ENCODE measurements at regions not wholly inside any gene's neighbourhood (a gene's known extent, or its start where the extent isn't known, plus 50 kb on each side); places are given as distances from the start of the nearest gene placed in this dataset.

GRCh38 chr16:66049865-66050264, 316.6 kb upstream of the CDH5 start:
- Histone ChIP-seq H3K27me3 (no peaks in the 10 kb centered on the region), H3K4me1 (no peaks in the 10 kb centered on the region), H3K4me3 (no peak overlapping the region), H3K36me3 (no peaks in the 10 kb centered on the region), H3K27ac (no peak overlapping the region), H3K9me3 (no peaks in the 10 kb centered on the region)
- no peak for TF ChIP-seq CTCF (IDR thresholded peaks at IDR 0.05)
- no peak for TF ChIP-seq POLR2A (IDR thresholded peaks at IDR 0.05)
- DNase-seq, result no peak
- intact Hi-C loops (cut with DNase I; ENCODE audit: low total_unique reads), result no loop called here

DNA sequence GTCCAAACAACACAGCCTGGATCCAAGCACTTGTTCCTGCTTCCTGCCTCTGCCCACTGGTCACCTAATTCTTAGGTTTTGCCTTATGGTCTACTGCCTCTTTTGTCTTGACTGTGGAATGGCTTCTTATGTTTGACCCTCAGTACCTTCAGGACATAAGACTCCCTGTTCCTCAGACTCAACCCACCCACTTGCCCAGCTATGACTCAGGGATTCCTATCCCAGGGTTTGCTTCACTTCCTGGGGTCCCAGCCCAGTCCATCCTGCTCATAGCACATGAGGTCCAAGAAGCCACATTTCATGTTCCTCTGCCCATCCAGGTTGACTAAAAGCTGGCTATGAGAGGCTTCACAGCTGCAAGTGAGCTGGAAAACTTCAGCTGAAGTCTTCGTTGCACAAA, 320.9 kb upstream of the CDH5 start:
- Histone ChIP-seq H3K9me3 (no peaks in the 10 kb centered on the region), H3K4me1 (no peaks in the 10 kb centered on the region), H3K27me3 (no peaks in the 10 kb centered on the region), H3K36me3 (no peaks in the 10 kb centered on the region), H3K27ac (no peak overlapping the region), H3K4me3 (no peak overlapping the region)
- intact Hi-C loops (cut with DNase I; ENCODE audit: low total_unique reads), result no loop called here
- no peak for DNase-seq
- TF ChIP-seq CTCF (IDR thresholded peaks at IDR 0.05) (no peak), POLR2A (IDR thresholded peaks at IDR 0.05) (no peak)

DNA sequence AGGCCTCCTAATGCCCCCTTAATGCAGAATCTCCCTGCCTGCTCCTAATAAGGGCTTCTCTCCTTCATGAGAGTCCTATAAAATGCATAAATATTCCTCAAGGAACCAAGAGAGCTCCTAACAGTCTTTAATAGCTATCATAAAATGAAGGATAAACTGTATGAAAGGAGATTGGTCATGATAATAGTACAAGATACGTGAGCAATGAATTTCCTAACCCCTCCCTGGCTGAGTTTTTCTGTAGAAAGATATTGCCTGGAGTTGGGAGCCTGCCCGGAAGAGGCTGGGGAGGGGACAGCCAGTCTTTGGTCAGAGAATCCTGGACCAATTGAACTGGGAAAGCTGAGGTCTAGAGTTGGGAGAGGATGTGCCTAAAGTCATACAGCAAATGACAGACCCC, 321.9 kb upstream of the CDH5 start:
- no peak for TF ChIP-seq POLR2A (IDR thresholded peaks at IDR 0.05)
- Histone ChIP-seq H3K36me3 (no peaks in the 10 kb centered on the region), H3K27ac (no peak overlapping the region), H3K27me3 (no peaks in the 10 kb centered on the region), H3K4me1 (no peaks in the 10 kb centered on the region), H3K4me3 (no peak overlapping the region), H3K9me3 (no peaks in the 10 kb centered on the region)
- DNase-seq, result no peak
- intact Hi-C loops (cut with DNase I; ENCODE audit: low total_unique reads), result no loop called here

- intact Hi-C loops (cut with DNase I; ENCODE audit: low total_unique reads), result no loop called here
- no peak for TF ChIP-seq POLR2A (IDR thresholded peaks at IDR 0.05)
- no peak for TF ChIP-seq CTCF (IDR thresholded peaks at IDR 0.05)
- Histone ChIP-seq H3K4me1 (no peaks in the 10 kb centered on the region), H3K27ac (no peak overlapping the region), H3K4me3 (no peak overlapping the region), H3K27me3 (no peaks in the 10 kb centered on the region), H3K9me3 (no peaks in the 10 kb centered on the region), H3K36me3 (no peaks in the 10 kb centered on the region)
- no peak for DNase-seq
Measured at GRCh38 chr16:66044089-66044488, 322.4 kb upstream of the CDH5 start.

DNA sequence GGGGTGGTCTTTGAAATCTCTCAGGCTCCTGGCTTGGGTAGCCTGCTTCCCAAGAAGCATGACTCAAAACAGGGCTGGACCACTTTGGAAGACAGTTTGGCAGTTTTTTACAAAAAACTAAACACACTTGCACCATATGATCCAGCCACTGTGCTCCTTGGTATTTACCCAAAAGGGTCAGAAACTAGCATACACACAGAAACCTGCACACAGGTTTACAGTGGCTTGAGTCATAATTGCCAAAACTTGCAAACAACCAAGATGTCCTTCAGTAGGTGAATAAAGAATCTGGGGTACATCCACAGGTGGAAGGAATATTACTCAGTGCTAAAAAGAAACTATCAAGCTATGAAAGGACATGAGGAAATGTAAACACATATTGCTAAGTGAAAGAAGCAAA, 323.2 kb upstream of the CDH5 start:
- no peak for DNase-seq
- intact Hi-C loops (cut with DNase I; ENCODE audit: low total_unique reads), result no loop called here
- TF ChIP-seq POLR2A (IDR thresholded peaks at IDR 0.05) (no peak), CTCF (IDR thresholded peaks at IDR 0.05) (no peak)
- Histone ChIP-seq H3K27ac (no peak overlapping the region), H3K36me3 (no peaks in the 10 kb centered on the region), H3K4me1 (no peaks in the 10 kb centered on the region), H3K4me3 (no peak overlapping the region), H3K9me3 (no peaks in the 10 kb centered on the region), H3K27me3 (no peaks in the 10 kb centered on the region)

DNA sequence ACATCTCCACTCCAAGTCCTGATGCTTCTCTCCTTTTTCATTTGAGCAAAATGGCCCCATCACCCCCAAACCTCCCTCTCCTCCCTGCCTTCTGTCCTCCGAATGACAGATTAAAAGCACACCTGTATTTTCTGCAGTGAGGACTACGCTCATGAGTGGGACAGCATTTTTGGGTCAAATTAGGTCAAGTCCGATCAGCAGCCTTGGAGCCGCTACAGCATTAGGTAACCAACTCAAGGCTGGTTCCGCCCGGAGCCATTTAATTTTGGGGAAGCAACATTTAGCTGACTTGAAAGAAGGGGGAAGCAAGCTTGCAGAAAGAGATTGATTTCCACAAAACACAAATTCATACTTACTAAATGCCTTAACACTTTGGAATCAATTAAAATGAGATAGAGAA, 324.1 kb upstream of the CDH5 start:
- H3K9me3 ChIP-seq, result no peaks in the 10 kb centered on the region
- H3K4me1 ChIP-seq, result no peaks in the 10 kb centered on the region
- no peak for TF ChIP-seq POLR2A (IDR thresholded peaks at IDR 0.05)
- no peak for TF ChIP-seq CTCF (IDR thresholded peaks at IDR 0.05)
- H3K36me3 ChIP-seq, result no peaks in the 10 kb centered on the region
- H3K27ac ChIP-seq, result no peak overlapping the region
- DNase-seq, result no peak
- no peaks in the 10 kb centered on the region for H3K27me3 ChIP-seq
- H3K4me3 ChIP-seq, result no peak overlapping the region
- intact Hi-C loops (cut with DNase I; ENCODE audit: low total_unique reads), result no loop called here

Measured in uterus (tissue), 3 donors.